CD4-positive, alpha-beta T cell treated with Interleukin-12 subunit alpha and Interleukin-12 subunit beta, for 1 hour (primary cell): ENCODE measurements at regions not wholly inside any gene's neighbourhood (a gene's known extent, or its start where the extent isn't known, plus 50 kb on each side); places are given as distances from the start of the nearest gene placed in this dataset.
"Not testable (repeated sequence)": the region's sequence is repeated elsewhere in the genome, so short reads cannot be mapped to it uniquely, and the experiment has no call there.

ENCODE experiments used
- DNase-seq: peaks from one replicate; pipeline ENCODE4 v3.0.0-alpha.2; 2020

DNA sequence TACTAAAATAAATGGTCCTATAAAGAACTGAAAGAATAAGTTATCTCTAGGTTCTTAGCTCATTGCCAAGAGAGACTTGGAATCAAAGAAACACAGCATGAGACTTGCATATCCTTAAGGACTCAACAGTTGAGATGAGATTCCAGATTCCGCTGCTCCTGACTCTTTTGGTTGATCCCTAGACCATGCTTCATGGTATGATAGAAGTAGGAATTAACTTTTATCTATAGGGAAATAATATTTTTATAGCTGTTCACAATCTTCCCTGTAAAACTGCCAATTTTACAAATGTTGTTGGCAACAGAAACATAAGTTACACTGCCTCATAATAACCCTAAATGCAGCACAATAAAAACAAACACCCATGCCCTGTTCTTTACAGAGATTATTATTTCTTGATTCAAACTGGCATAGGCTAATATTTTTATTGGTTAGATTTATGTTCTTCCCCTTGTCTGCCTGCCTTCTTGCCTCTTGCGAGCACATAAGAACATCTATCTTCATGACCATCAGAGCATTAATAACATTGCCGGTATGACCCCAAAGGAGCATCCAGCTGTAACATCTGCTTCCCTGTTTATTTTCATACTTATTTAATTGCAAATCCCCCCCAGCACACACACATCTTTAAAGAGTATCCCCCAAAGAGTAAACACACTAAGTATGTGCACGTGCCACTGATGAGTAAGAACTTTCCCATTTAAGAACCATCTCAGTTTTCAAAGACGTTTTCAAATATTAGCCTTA, 735.7 kb upstream of the SLC8A1 start:
- DNase-seq = no peak

DNA sequence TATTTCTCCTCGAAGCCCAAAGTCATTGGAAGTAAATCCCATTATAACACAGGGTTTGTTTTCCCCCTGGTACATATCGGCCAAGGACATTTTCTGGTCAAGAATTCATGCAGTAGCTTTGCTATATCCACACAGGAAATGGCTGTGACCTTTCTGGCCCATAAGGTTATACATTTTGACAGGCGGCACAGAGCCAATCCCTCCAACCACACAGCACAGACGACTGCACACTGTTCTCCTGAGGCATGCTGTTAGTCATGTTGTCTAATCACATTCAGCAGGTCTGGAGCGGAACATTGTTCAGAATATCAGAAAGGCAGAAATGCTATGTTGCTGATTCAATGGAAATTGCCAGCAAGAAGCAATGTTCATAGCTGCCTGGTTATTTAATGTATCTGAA, 742.3 kb upstream of the SLC8A1 start:
- no peak for DNase-seq

GRCh38 chr2:41197781-41198180, 745.9 kb upstream of the SLC8A1 start:
- no peak for DNase-seq

GRCh38 chr2:41199334-41199733, 747.4 kb upstream of the SLC8A1 start:
- DNase-seq = no peak

DNA sequence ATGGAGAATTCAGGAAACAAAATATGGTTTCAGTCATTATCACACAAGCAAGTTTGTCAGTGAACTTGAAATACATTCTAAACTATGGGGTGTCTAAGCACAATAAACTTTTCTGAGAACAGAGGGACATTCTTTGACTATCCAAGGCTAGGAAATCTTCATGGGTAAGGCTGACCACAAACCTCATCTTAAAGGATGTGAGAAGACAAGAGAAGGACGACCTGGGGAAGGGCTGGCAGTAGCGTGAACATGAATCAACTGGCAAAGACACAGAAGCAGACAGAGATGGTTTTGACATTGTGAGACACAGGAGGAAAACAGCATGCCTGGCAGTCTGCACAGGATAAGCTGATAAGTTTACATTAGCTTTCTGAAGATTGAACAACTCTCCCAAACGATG, 752.4 kb upstream of the SLC8A1 start:
- no peak for DNase-seq

- DNase-seq = no peak
Measured at GRCh38 chr2:41206004-41206403, 754.1 kb upstream of the SLC8A1 start.

DNA sequence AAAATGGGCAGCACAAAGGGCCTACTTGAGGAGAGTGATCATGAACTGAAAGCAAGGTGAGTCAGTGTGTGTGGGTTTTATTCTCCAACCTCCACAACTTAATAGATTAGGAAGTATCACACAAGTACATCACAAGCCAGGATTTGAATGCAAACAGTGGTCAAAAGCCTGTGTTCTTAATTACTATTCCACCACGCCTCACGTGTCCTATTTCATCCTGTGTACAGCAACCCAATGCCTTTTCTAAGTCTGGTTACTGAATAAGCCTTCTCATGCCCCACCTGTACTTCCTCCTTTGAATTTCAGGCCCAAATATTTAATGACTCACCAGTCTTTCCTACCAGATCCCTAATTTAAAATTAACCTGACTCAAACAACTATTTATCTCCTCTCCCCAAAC, 755.7 kb upstream of the SLC8A1 start:
- DNase-seq = no peak

- DNase-seq = not testable (repeated sequence)
Measured at GRCh38 chr2:41210030-41210429, 758.1 kb upstream of the SLC8A1 start.

- no peak for DNase-seq
Measured at GRCh38 chr2:41216978-41217377, 765.1 kb upstream of the SLC8A1 start.

DNA sequence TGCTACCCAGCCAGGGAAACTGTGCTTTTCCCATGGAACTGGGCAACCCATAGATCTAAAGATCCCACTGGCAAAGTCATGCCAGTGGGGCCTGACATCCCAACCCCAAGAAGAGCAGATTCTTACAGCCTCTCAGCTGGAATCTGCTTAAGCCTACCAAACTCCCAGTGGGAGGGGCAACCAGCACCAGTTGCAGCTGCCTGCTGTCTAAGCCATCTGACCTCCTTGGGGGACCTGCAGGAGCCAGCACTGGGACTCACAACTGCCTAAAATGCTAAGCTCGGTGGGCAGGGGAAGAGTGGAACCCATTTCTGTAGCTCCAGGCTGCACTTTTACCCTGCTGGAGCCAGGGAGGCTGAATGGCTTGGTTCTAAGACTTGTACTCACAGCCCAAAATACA, 770.7 kb upstream of the SLC8A1 start:
- no peak for DNase-seq

DNA sequence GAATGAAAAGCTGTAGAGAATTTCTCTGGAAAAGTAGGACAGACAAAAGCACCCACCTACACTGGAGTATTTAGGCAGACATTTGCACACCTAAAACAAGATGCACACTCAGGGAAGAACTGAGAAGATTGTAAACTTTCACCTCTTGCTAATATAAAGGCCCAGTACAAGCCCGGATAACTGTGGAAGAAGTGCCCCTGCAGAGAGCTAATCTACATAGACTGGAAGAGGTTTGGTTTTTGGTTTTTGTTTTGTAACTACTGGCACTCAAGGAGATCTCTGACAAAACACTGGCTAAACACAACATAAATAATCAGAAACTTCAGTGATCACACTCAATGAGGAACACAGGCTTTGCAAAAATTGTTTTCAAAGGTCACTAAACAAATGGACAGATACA, 782.2 kb upstream of the SLC8A1 start:
- no peak for DNase-seq

DNA sequence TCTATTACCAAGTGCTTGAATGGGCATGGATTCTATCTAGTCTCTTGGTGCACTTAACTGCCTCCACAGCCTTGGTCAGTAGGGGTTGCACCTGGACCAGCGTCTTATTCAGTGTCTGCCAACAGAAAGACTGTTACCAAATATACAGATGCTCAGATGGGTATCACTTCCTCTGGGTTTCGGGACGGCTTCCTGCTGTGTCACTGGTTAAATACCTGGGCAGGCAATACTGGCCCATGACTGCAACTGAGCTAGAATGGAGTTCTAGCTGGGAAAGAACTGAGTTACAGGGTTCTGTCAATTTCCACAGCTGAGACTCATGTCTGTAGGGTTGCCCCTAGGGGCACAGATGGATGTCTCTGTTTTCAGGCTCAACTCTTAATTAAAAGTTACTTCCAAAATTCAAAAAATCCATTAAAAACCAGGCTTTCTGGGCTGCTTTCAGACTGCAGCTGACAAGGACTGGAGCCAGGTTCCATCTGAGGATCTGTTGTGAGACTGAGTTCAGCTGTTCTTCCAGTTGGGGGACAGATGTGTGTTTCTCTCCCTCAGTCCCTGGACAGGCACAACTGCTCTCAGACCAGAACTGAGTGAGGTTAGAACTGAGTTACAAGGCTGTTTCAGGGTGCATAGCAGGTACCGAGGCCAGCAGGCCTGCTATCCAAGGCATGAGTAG, 789.6 kb upstream of the SLC8A1 start:
- no peak for DNase-seq

DNA sequence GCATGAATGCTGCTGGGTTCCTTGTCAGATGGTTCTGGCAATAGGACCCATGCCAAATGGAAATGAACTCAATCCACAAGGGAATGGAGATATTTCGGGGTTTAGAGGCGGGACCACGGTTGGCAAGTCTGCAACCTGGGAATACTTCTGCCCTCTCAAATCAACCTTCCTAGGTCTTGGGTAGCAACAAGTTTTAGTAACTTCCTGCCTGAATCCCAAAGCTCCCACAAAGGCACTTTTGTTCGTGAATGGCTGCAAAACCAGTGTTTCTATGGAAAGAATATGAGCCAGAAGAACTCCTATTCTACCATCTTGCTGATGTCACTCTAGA, 790.1 kb upstream of the SLC8A1 start:
- no peak for DNase-seq

DNA sequence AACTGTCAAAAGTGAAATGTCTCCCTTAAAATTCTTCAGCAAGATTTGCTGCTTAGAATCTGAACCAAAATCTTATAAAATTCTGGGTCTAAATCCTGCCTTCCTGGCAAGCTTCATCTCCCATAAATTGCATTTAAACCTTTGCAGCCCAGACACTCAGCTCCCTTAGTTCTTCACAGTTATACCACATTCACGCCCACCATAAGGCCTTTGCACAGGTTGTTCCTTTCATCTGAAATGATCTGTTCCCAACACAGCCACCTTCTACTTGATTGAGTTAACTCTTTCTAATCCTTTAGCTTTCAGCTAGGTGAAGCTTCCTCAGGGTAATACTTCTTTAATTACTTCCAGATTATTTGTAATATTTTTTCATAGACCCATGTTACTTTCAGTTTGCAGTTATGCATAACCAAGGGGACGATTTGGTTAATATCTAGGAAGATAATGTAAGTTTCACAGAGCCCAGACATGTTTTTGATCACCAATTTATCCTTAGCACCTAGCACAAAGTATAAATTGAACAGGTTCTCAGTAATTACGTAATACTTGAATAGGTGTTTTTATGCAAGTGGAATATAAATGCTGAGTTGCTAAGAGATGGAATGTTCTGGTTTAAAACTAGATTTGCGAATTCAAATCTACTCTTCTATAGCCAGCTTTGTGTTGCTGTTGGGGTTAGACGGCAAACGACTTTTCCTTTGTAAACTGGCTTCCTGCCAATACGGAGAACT, 779.7 kb upstream of the PKDCC start:
- DNase-seq = no peak

- no peak for DNase-seq
Measured at GRCh38 chr2:41283079-41283775, 764.6 kb upstream of the PKDCC start.

- no peak for DNase-seq
Measured at GRCh38 chr2:41293491-41293890, 754.3 kb upstream of the PKDCC start.

DNA sequence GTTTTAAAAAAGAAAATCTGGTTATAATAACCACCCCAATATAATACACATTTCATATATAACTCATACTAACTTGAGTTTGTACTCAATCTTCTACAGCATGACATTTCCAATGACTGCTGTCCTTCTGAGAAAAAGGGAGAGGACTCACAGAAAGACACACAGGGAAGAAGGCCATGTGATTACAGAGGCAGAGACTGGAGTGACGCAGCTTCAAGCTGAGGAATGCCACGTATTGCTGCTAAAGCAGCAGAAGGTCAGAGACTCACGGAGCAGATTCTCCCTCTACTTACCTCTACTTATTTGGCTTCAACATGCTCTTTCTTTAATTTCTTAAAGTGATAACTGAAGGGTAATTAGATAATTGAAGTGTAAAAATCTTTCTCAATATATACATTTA, 753.5 kb upstream of the PKDCC start:
- DNase-seq = no peak

GRCh38 chr2:41313082-41313481, 734.7 kb upstream of the PKDCC start:
- DNase-seq = no peak

DNA sequence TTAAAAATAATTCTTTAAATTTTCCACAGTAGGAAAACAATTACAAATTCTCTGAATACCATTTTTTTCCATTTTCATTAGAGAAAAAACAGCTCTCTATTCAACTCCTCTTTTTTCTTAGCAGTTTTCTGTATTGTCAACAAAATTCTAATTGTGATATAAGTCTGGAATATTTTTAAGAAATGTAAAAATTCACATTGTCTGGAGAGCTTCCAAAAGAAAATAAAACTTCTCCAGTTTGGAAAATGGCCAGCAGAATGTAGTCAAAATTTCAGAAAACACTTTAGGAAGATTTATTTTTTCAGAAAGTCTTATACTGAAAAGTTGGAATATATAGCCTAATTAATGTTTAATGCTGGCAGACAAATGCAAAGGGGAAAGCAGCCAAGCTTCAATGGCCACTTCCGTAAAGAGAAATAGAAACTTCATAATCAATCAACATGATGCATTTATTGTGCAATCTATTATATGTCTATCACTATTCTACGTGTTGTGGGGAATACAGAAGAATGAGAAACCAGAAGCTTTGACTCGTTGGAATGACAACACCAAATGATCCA, 733.2 kb upstream of the PKDCC start:
- DNase-seq = no peak

DNA sequence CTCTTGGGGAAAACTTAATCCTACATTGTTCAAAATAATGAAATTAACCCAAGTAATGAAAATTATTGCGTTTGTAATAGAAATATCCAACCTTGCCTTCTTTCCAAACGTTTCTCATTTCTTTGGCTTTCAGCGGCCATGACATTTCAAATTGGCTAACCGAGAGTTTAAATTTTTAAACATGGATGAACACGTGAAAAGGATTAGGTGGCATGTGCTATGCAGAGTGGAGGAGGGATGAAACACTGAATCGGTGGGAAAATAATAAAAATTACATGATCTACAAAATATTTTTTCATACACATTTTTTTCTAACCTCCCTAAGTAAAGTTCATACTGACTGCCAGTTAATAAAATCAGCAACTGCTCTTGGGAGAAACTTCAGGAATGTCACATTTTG, 728.4 kb upstream of the PKDCC start:
- no peak for DNase-seq

DNA sequence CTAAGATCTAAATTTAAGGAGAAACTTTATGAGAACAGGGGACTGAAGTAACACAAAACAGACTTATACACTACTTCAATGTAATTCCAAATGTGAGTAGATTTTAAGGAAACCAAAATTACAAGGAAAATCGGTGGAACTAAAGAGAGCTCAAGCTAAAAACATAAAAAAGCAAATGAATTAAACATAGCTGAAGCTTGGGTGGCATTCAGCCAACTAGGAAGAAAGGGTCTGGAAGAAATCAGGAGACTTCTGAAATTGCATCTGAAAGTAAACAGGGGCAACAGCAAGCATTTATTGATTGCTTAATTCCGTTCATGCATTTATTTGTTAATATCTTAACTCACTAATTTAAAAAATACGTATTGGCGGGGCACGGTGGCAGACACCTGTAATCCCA, 727.3 kb upstream of the PKDCC start:
- no peak for DNase-seq

DNA sequence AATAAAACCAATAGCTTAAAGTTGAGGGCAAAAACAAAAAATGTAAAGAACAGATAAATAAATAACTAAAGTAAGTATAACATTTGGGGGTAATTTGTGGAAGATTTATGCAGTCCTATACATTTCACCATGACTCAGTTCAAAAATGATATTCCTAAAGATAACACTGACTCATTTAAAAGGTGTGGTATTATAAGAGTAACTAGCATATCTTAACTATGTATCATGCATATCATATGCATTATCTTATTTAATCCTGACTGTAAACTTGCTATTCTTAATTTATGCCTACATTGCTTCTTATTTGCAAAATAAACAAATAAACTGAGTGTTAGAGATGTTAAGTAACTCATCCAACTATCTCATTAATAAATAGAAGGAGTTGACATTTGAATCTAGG, 726.5 kb upstream of the PKDCC start:
- DNase-seq = no peak

GRCh38 chr2:41326851-41327250, 721.0 kb upstream of the PKDCC start:
- no peak for DNase-seq
